ENCODE measurements at regions not wholly inside any gene's neighbourhood (a gene's known extent, or its start where the extent isn't known, plus 50 kb on each side); places are given as distances from the start of the nearest gene placed in this dataset.

DNA sequence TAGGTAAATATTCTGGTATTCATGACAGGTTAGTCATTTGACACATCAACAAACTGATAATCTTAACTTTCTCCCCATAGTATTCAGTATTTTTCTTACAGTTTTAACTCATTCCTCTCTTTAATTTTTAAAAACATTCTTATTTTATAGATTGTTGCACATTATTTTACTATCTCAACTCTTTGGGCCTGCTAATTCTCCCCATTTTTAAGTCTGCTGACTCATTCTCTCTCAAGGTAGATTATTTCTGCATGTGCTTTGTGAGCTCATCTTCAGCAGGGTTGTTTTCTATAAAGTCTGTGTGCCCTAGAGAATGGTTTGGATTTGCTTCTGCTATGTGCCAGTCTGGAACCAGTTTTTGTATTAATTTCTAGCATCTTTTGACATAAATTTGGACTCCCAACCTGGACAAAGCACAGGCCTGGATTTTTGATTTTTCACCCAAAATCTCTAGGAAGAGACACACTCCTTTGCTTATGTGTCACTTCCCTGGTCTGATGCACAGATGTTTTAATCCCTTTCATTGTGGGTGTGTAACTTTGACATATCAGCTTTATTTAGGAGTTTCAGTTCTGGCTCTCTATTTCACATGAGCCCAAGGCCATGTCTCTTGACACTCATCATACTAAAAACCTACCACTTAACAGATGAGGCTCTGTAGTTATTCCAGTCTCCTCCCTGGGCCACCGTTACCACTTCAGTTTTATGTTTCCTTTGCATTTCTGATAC is 194.3 kb upstream of the PGRMC2 start:
- H3K9me3 ChIP-seq (ENCODE audit: low read length): no peaks in the 10 kb centered on the region
- no peaks in the 10 kb centered on the region for H3K36me3 ChIP-seq (ENCODE audit: insufficient read depth, low read length)
- H2AFZ ChIP-seq (ENCODE audit: low read depth, low read length): no peak overlapping the region
- H3K27me3 ChIP-seq (ENCODE audit: insufficient read depth, low read length): no peaks in the 10 kb centered on the region
- no peak overlapping the region for H3K4me3 ChIP-seq (ENCODE audit: low read length)
- H3K4me1 ChIP-seq (ENCODE audit: insufficient read depth, low read length): peaks cover 7% of the 10 kb centered on the region

DNA sequence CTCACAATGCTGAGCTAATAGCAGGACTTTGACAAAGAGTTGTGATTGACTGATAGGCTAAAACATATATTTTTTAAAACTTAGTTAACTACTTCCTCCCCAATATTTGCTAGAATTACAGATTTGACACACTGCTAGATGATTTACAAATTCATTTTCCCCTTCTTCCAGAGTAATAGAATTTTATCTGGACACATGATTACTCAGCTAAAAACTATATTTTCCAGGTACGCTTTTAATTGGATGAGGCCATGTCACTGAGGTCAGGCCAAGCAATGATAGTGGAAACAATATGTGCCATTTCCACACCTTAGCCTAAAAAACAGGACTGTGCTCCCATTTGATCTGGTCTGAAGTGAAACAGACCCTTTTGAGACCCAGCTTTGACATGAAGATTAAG is 193.3 kb upstream of the PGRMC2 start:
- no peak overlapping the region for H3K4me3 ChIP-seq (ENCODE audit: low read length)
- H3K4me1 ChIP-seq (ENCODE audit: insufficient read depth, low read length): peaks cover 7% of the 10 kb centered on the region
- no peak overlapping the region for H2AFZ ChIP-seq (ENCODE audit: low read depth, low read length)
- no peaks in the 10 kb centered on the region for H3K36me3 ChIP-seq (ENCODE audit: insufficient read depth, low read length)
- no peaks in the 10 kb centered on the region for H3K27me3 ChIP-seq (ENCODE audit: insufficient read depth, low read length)
- no peaks in the 10 kb centered on the region for H3K9me3 ChIP-seq (ENCODE audit: low read length)

DNA sequence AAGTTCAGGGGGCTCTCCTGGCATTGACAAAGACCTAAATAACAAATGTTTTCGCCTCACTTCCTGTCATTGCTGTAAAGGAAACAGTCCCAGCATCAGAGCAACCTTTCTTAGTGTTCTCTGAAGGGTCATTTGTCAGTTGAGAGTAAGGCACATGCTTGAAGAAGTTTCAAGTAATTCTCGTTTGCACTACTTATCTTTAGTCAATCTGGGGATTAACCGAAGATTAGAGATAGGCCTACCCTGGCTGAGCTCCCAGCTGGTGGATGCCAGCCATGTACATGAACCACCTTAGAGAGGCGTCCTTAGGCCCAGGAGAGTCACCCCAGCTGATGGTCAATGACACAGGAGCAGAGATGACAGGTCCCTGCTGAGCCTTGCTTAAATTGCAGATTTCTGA is 189.9 kb upstream of the PGRMC2 start:
- no peaks in the 10 kb centered on the region for H3K4me1 ChIP-seq (ENCODE audit: insufficient read depth, low read length)
- H3K9me3 ChIP-seq (ENCODE audit: low read length): no peaks in the 10 kb centered on the region
- H3K4me3 ChIP-seq (ENCODE audit: low read length): no peak overlapping the region
- no peaks in the 10 kb centered on the region for H3K27me3 ChIP-seq (ENCODE audit: insufficient read depth, low read length)
- H2AFZ ChIP-seq (ENCODE audit: low read depth, low read length): no peak overlapping the region
- no peaks in the 10 kb centered on the region for H3K36me3 ChIP-seq (ENCODE audit: insufficient read depth, low read length)

DNA sequence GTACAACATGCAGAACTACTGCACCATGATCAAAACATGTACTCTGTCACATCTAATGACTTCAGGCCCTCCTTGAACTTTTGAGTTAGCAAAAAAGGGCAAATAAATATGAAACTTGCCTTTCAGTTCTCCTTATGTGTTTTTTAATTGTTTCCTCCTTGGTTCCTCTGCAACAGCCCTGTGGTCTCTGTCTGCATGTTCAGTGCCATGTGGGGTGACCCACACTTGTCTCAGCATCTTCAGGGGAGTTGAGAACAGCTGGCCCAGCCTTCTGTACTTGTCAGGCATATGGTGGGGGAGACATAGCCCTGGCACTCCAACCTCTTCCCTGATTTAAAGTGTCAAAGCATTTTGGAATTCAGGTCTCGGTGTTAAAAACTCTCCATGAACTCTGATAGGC is 188.0 kb upstream of the PGRMC2 start:
- no peak overlapping the region for H2AFZ ChIP-seq (ENCODE audit: low read depth, low read length)
- H3K4me1 ChIP-seq (ENCODE audit: insufficient read depth, low read length): no peaks in the 10 kb centered on the region
- no peaks in the 10 kb centered on the region for H3K9me3 ChIP-seq (ENCODE audit: low read length)
- no peak overlapping the region for H3K4me3 ChIP-seq (ENCODE audit: low read length)
- H3K36me3 ChIP-seq (ENCODE audit: insufficient read depth, low read length): no peaks in the 10 kb centered on the region
- no peaks in the 10 kb centered on the region for H3K27me3 ChIP-seq (ENCODE audit: insufficient read depth, low read length)

DNA sequence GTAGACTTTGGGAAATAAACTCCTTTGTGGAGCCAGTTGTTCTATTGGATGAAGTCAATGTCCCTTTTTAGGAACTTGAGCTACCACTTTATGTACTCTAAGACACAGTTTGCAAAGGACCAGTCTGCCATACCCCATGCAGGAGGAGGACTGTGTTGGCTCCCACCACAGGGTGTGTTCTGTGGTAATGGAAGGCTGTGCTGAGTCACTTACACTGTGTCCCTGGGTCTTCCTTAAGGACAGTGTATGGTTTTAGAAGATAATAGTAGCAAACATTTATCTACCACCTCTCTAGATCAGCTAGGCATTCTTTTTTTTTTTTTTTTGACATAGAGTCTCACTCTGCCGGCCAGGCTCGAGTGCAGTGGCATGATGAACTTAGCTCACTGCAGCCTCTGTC is 184.0 kb upstream of the PGRMC2 start:
- Histone ChIP-seq H2AFZ (ENCODE audit: low read depth, low read length) (no peak overlapping the region), H3K4me3 (ENCODE audit: low read length) (no peak overlapping the region), H3K4me1 (ENCODE audit: insufficient read depth, low read length) (no peaks in the 10 kb centered on the region), H3K36me3 (ENCODE audit: insufficient read depth, low read length) (no peaks in the 10 kb centered on the region), H3K9me3 (ENCODE audit: low read length) (no peaks in the 10 kb centered on the region), H3K27me3 (ENCODE audit: insufficient read depth, low read length) (no peaks in the 10 kb centered on the region)

DNA sequence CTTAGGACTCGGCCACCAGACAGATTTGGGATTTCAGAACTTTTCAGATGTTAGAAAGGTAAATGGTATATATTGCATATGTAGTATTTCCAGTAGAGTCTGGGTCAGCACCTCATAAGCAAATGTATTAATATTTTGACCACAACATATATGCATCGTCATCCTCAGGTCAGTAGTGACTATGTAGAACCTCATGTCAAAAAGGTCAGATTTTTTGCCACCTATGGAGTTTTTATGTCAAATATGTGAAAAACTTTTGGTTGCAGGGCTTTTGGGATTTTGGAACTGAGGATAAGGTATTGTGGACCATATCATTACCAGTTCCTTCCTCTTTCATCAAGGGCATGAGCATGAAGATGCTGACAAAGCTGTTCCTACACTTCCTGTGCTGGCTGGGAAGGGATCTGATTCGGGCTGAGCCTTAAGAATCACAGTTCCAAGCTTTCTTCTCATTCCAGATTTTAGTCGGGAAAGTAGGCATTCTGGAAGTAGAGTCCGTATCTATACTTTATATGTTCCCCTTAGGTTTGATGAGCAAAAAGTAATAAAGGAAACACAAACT is 183.0 kb upstream of the PGRMC2 start:
- Histone ChIP-seq H3K4me3 (ENCODE audit: low read length) (no peak overlapping the region), H2AFZ (ENCODE audit: low read depth, low read length) (no peak overlapping the region), H3K4me1 (ENCODE audit: insufficient read depth, low read length) (no peaks in the 10 kb centered on the region), H3K36me3 (ENCODE audit: insufficient read depth, low read length) (no peaks in the 10 kb centered on the region), H3K9me3 (ENCODE audit: low read length) (no peaks in the 10 kb centered on the region), H3K27me3 (ENCODE audit: insufficient read depth, low read length) (no peaks in the 10 kb centered on the region)

DNA sequence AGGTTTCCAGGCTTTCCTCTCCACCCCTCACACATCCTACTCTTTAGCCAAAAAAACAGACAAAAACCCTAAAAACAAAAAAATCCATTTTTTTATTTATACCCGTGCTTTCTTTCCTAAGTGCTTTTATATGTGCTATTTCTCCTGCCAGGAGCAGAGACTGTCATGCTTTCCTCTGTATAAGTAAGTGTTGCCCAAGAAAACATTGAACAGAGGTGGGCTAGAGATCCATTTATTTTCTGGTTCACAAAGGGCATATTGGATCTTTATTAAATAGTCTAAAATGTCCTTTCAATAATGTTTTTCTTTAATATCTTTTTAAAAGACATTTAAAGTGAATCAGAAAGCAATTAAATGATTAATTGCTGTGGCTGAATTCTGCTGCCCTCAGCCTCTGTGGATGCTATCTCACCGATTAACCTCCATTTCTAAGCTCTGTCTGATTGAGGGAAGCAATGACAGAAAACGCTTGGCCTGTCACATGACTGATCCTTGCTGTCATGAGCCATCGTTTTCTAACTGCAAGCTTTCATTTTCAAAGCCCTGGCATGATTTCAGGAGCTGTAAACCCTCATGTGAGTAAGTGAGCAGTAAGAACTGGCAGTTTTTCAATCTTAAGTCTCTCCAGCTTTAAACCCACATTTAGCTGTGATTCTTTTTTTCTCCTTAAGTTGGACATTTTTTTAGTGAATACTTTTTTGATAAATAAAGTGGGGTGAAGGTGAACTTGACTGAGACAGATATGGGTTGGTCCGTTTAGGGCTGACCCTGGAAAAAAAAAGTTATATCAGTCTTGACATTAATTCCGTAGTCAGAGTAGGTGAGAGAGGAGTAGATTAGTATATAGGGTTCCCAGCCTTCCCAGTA is 180.7 kb upstream of the PGRMC2 start:
- no peak overlapping the region for H3K4me3 ChIP-seq (ENCODE audit: low read length)

DNA sequence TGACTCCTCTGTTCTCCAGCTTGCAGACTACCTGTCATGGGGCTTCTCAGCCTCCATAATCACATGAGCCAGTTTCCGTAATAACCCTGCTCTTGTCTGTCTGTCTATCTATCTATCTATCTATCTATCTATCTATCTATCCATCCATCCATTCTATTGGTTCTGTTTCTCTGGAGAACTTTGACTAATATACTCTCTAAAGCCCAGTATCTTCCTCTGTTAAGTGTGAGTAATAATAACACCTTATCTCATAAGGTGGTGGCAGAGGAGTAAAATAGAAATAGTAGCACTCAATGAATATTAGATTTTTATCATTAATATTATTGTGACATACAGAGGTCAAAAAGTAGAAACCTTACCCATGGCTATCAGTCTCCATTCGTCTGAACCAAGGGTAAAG is 177.9 kb upstream of the PGRMC2 start:
- H3K9me3 ChIP-seq (ENCODE audit: low read length): no peaks in the 10 kb centered on the region
- no peak overlapping the region for H3K4me3 ChIP-seq (ENCODE audit: low read length)
- no peaks in the 10 kb centered on the region for H3K36me3 ChIP-seq (ENCODE audit: insufficient read depth, low read length)
- peaks cover 6% of the 10 kb centered on the region for H3K4me1 ChIP-seq (ENCODE audit: insufficient read depth, low read length)
- H3K27me3 ChIP-seq (ENCODE audit: insufficient read depth, low read length): no peaks in the 10 kb centered on the region
- no peak overlapping the region for H2AFZ ChIP-seq (ENCODE audit: low read depth, low read length)

More for the DNA sequence above, 180.7 kb upstream of the PGRMC2 start:
- Histone ChIP-seq H3K27me3 (ENCODE audit: insufficient read depth, low read length) (no peaks in the 10 kb centered on the region), H2AFZ (ENCODE audit: low read depth, low read length) (no peak overlapping the region), H3K9me3 (ENCODE audit: low read length) (no peaks in the 10 kb centered on the region), H3K36me3 (ENCODE audit: insufficient read depth, low read length) (no peaks in the 10 kb centered on the region), H3K4me1 (ENCODE audit: insufficient read depth, low read length) (no peaks in the 10 kb centered on the region)

DNA sequence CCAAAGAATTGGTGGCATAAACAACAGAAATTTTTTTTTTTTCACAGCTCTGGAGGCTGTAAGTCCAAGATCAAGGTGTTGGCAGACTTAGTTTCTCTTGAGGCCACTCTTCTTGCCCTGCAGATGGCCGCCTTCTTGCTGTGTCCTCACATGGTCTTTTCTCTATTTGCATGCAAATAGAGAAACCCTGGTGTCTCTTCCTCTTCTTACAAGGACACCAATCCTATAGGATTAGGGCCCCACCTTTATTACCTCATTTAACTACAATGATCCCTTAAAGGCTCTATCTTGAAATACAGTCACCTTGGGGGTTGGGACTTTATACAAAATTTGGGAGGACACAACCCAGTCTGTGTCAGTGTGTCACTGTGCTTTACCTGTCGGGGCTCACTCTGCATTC is 175.4 kb upstream of the PGRMC2 start:
- H3K27me3 ChIP-seq (ENCODE audit: insufficient read depth, low read length): no peaks in the 10 kb centered on the region
- H3K4me1 ChIP-seq (ENCODE audit: insufficient read depth, low read length): peaks cover 6% of the 10 kb centered on the region
- no peak overlapping the region for H2AFZ ChIP-seq (ENCODE audit: low read depth, low read length)
- H3K4me3 ChIP-seq (ENCODE audit: low read length): no peak overlapping the region
- no peaks in the 10 kb centered on the region for H3K9me3 ChIP-seq (ENCODE audit: low read length)
- H3K36me3 ChIP-seq (ENCODE audit: insufficient read depth, low read length): no peaks in the 10 kb centered on the region

DNA sequence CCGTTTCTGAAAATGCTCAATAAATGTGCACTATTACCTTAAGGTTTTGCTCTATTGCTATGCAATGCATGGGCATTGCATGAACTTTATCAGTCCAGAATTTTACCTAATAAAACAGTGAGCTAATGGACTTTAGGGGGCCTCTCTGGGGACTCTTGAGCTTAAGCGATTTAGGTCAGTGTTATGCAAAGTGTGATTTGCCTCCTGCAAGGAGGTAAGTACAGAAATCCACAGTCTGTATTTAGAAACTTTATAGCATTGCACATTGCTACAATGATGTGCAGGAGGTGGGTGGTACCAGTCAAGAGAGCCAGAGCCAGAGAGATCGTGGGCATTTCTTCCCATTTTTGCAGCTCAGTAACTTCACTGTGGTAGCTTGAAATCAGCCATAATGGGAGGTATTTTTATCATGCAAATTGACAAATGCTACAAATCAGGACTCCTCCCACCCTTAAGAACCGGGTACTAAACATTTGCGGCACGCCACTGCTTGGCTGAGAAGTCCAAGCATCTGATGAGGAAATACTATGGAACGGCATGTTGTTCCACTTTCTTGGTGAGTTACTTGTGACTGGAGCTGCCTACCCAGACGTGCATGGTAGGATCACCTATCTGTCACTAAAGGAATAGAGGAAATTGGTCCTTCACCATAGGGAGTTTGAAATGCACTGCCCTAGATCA is 174.6 kb upstream of the PGRMC2 start:
- no peaks in the 10 kb centered on the region for H3K9me3 ChIP-seq (ENCODE audit: low read length)
- no peak overlapping the region for H3K4me3 ChIP-seq (ENCODE audit: low read length)
- H3K27me3 ChIP-seq (ENCODE audit: insufficient read depth, low read length): no peaks in the 10 kb centered on the region
- peaks cover 6% of the 10 kb centered on the region for H3K4me1 ChIP-seq (ENCODE audit: insufficient read depth, low read length)
- no peaks in the 10 kb centered on the region for H3K36me3 ChIP-seq (ENCODE audit: insufficient read depth, low read length)
- no peak overlapping the region for H2AFZ ChIP-seq (ENCODE audit: low read depth, low read length)

DNA sequence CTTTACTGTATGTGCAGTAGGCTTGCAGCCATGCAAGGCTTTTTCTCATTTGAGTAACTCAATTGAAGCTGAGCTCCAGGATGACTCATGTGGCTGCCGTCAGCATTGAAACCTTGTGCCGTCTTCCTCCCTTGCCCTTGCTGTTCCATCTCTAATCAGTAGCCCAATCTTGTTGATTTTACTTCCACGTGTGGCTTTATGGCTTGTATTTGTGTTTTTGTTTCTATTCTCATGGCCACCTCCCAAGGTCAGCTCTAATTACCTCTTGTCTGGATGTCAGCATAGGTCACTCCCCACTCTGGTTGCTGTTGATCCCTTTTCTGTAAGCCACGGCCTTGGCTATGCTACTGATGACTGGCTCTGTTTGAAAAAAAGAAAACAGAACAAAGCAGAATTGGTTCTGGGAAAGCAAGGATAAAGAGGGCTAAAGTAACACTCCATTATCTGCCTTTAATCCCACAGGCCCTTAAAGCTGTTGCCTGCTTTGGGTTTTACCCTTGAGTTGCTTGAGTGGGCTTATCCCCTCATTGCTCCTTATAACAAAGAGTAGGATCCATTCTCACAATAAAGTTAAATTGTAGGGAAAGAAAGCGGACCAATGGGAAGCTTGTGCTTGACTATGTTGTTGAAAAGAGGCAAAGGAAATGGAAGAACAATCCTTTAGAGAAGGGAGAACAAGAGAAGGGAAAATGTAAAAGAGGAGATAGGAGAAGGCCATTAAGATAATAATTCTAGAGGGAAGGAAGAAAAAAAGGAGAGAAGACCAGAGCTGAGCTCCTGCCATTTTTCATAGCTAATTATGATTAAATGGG is 173.9 kb upstream of the PGRMC2 start:
- Histone ChIP-seq H3K27me3 (ENCODE audit: insufficient read depth, low read length) (no peaks in the 10 kb centered on the region), H2AFZ (ENCODE audit: low read depth, low read length) (no peak overlapping the region), H3K9me3 (ENCODE audit: low read length) (no peaks in the 10 kb centered on the region), H3K4me3 (ENCODE audit: low read length) (no peak overlapping the region), H3K4me1 (ENCODE audit: insufficient read depth, low read length) (peaks cover 6% of the 10 kb centered on the region), H3K36me3 (ENCODE audit: insufficient read depth, low read length) (no peaks in the 10 kb centered on the region)

DNA sequence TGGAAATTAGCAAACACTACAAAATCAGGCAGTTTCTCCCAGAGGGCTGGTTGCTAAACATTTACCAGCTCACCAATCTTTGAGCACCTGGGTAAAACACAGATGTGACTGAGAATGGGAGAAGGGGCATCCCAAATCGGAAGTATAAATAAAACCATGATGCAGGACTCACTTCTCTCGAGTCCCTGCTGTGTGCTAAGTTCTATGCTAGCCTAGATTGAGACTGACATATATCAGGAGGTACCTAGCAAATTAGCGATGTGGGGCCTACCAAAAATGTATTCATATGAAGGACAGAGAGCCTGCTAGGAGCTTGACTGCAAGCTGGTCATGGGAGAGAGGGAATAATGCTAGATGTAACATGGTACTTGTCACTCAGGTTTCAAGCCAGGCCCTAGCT is 171.9 kb upstream of the PGRMC2 start:
- no peaks in the 10 kb centered on the region for H3K36me3 ChIP-seq (ENCODE audit: insufficient read depth, low read length)
- H3K4me3 ChIP-seq (ENCODE audit: low read length): no peak overlapping the region
- H3K4me1 ChIP-seq (ENCODE audit: insufficient read depth, low read length): peaks cover 6% of the 10 kb centered on the region
- H3K27me3 ChIP-seq (ENCODE audit: insufficient read depth, low read length): no peaks in the 10 kb centered on the region
- no peaks in the 10 kb centered on the region for H3K9me3 ChIP-seq (ENCODE audit: low read length)
- no peak overlapping the region for H2AFZ ChIP-seq (ENCODE audit: low read depth, low read length)

All from neuron (in vitro differentiated cells).